Stimulated activated effector memory CD8-positive, alpha-beta T cell treated with anti-CD3 and anti-CD28 coated beads, Interleukin-12 subunit alpha, Interleukin-12 subunit beta, amount 100 ng/mL, for 72 hours (primary cell): ENCODE measurements at regions not wholly inside any gene's neighbourhood (a gene's known extent, or its start where the extent isn't known, plus 50 kb on each side); places are given as distances from the start of the nearest gene placed in this dataset.

Experiments used
- ATAC-seq: fragments of 150-1000 bp; cut with Tn5 transposase; 2 replicates; pipeline ENCODE4 v1.10.0; 2021
- DNase-seq, 2 donors: peaks; one replicate each; pipeline ENCODE4 v3.0.0; 2021 to 2022; ENCODE audit warnings: low spot score in 2 of 2
- H3K27ac Mint-ChIP-seq: one replicate; pipeline ENCODE4 v1.8.0; 2022; ENCODE audit warnings: mild to moderate bottlenecking, mixed read lengths
- H3K36me3 Mint-ChIP-seq: one replicate; pipeline ENCODE4 v1.8.0; 2022; ENCODE audit warnings: mild to moderate bottlenecking, mixed read lengths
- H3K4me1 Mint-ChIP-seq: one replicate; pipeline ENCODE4 v1.8.0; 2022; ENCODE audit warnings: mixed read lengths
- H3K4me3 Mint-ChIP-seq: one replicate; pipeline ENCODE4 v1.8.0; 2022; ENCODE audit warnings: mild to moderate bottlenecking, mixed read lengths
- H3K9me3 Mint-ChIP-seq: one replicate; pipeline ENCODE4 v1.8.0; 2022; ENCODE audit warnings: mixed read lengths

DNA sequence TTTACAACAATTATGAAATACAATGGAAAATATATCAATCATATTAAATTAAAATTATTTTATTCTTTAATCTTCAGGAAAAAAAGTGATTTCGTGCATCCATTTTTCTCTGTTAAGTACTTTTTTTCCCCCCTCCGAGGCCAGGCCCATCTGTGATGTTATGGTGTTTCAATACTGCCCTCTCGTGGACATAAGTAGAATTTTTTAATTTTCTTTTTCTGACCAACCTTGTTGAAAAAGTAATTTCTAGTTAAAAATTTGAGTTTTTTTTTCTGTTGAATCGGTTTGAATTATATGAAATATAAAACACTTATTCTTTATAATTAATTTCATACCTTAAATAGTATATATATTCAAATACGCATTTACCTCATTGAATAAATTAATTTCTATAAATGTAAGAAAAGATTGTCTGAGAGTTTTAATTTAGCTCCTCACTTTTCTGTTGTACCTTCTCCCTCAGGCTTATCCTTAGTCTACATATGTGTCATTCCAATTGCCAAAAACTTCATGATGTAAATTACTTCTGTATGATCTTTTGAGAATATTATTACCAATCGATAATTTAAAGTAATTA is 175.8 kb upstream of the TECRL start:
- Mint-ChIP-seq H3K4me1 (no peaks in the 10 kb centered on the region), H3K9me3 (peaks cover 14% of the 10 kb centered on the region), H3K36me3 (no peaks in the 10 kb centered on the region), H3K27ac (no peak overlapping the region), H3K4me3 (no peak overlapping the region)
- ATAC-seq (no peak), DNase-seq (no peak)

DNA sequence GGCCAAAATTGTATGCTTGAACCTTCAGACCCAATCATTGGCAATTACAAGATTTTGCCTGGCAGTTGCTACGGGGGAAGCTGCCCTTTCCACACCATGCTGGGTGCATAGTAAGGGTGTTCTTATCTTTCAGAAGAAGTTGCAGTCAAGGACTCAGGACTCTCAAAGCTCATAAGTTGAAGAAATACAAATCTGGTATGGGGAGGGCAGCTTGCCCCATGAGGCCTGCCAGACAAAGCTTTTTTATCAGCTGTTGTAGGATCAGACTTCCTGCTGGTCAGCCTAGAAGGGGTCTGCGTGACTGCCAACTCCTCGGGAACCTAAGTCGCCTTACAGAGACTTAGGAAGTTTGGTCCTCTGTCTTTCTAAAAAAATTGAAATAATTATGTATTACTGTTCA is 174.9 kb upstream of the TECRL start:
- DNase-seq (no peak), ATAC-seq (no peak)
- no peaks in the 10 kb centered on the region for H3K36me3 Mint-ChIP-seq
- no peak overlapping the region for H3K4me3 Mint-ChIP-seq
- no peaks in the 10 kb centered on the region for H3K4me1 Mint-ChIP-seq
- peaks cover 16% of the 10 kb centered on the region for H3K9me3 Mint-ChIP-seq
- no peak overlapping the region for H3K27ac Mint-ChIP-seq

DNA sequence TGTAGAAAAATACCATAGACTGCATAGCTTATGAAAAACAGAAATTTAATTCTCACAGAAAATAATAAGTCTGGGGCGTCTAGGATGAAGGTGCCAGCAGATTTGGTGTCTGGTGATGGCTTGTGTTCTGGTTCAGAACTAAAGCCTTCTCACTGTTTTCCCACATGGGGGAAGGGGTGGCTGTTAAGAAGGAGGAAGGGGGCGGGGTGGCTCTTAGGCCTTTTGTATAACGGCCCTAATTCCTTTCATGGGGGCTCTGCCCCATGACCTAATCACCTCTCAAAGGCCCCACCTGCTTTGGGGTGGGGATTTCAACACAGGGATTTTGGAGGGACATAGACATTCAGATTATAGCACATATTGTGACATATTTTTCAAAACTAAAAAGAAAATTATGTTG is 173.2 kb upstream of the TECRL start:
- Mint-ChIP-seq H3K4me1 (no peaks in the 10 kb centered on the region), H3K9me3 (peaks cover 16% of the 10 kb centered on the region), H3K4me3 (no peak overlapping the region), H3K36me3 (no peaks in the 10 kb centered on the region), H3K27ac (no peak overlapping the region)
- ATAC-seq (no peak), DNase-seq (no peak)

DNA sequence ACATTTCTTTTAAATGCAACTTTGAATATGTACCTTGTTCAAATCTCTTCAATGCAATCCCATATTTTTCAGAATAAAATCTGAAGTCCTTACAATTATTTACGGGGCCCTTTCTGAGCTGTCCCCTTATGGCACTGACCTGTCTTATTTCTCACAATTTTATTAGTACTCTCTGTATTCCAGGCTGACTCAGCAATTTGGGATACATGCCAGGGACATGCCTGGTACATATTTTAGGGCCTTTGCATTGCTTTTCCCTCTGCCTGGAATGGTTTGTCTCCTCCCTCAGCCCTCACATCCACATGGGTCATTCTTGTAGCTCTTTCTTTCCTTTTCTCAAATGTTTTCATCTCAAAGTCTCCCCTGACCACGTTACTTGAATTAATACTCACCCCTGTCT is 172.2 kb upstream of the TECRL start:
- no peaks in the 10 kb centered on the region for H3K36me3 Mint-ChIP-seq
- peaks cover 12% of the 10 kb centered on the region for H3K9me3 Mint-ChIP-seq
- H3K4me1 Mint-ChIP-seq: no peaks in the 10 kb centered on the region
- ATAC-seq (no peak), DNase-seq (no peak)
- H3K27ac Mint-ChIP-seq: no peak overlapping the region
- no peak overlapping the region for H3K4me3 Mint-ChIP-seq

DNA sequence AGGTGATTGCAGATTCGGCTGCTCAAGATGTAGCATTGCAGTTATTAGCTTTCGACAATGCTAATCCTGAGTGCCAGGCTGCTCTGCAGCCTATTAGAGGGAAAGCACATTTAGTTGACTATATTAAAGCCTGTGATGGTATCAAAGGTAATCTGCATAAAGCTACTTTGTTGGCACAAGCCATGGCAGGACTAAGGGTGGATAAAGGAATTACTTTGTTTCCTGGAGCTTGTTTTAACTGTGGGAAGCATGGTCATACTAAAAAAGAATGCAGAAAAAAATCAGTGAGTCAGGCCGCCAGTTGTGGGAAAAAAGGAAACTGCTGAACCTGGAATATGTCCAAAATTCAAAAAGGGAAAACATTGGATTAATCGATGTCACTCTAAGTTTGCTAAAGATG is 154.9 kb upstream of the TECRL start:
- H3K36me3 Mint-ChIP-seq: no peaks in the 10 kb centered on the region
- ATAC-seq (no peak), DNase-seq (no peak)
- no peaks in the 10 kb centered on the region for H3K4me1 Mint-ChIP-seq
- H3K4me3 Mint-ChIP-seq: no peak overlapping the region
- no peak overlapping the region for H3K27ac Mint-ChIP-seq
- H3K9me3 Mint-ChIP-seq: peaks cover 17% of the 10 kb centered on the region

DNA sequence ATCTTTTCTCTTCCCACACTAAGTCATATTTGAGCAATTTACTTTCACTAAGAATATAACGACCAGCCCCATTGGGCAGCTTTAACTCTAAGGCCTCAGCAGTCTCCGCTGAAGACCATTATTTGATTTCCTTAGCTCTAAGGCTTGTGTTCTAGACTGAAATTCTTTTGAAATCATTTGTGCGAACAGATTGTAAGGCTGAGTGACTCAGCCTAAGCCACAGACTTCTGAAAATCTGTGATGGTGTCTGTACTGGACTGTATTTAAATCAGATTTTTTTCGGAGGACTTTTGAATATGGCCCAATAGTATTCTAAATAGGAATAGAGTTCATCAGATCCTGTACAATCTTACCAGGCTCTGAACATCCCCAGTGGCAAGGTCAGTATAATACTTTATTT is 150.3 kb upstream of the TECRL start:
- H3K9me3 Mint-ChIP-seq: peaks cover 26% of the 10 kb centered on the region
- no peaks in the 10 kb centered on the region for H3K36me3 Mint-ChIP-seq
- no peak overlapping the region for H3K4me3 Mint-ChIP-seq
- no peak for DNase-seq
- no peak for ATAC-seq
- H3K4me1 Mint-ChIP-seq: no peaks in the 10 kb centered on the region
- no peak overlapping the region for H3K27ac Mint-ChIP-seq

DNA sequence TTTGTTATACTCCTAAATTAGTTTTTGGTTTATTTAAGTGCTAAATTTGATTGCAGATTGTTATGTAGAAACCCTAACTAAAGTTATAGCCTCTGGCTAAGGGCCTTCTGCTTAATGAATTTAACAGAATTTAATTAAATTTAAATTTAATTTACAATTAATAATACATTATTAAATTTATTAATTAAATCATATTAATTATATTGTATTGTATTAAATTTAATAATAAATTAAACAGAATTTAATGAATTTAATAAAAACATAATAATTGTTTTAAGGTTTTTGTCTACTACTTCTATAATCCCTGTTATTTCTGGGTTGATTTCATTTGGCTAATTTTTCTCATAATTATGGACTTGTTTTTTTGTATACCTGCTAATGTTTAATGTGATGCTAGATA is 141.9 kb upstream of the TECRL start:
- Mint-ChIP-seq H3K4me3 (no peak overlapping the region), H3K9me3 (peaks cover 21% of the 10 kb centered on the region), H3K27ac (no peak overlapping the region), H3K4me1 (no peaks in the 10 kb centered on the region), H3K36me3 (no peaks in the 10 kb centered on the region)
- ATAC-seq (no peak), DNase-seq (no peak)

DNA sequence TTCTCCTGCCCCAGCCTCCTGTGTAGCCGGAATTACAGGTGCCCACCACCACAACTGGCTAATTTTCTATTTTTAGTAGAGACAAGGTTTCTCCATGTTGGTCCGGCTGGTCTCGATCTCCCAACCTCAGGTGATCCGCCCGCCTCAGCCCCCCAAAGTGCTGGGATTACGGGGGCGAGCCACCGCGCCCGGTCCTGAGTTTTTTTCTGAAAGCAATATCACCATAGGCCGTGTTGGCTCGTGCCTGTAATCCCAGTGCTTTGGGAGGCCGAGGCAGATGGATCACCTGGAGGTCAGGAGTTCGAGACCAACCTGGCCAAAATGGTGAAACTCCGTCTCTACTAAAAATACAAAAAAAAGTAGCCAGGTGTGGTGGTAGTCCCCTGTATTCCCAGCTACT is 136.3 kb upstream of the TECRL start:
- H3K9me3 Mint-ChIP-seq: peaks cover 15% of the 10 kb centered on the region
- H3K36me3 Mint-ChIP-seq: no peaks in the 10 kb centered on the region
- no peak overlapping the region for H3K4me3 Mint-ChIP-seq
- ATAC-seq (no peak), DNase-seq (no peak)
- no peak overlapping the region for H3K27ac Mint-ChIP-seq
- H3K4me1 Mint-ChIP-seq: no peaks in the 10 kb centered on the region

DNA sequence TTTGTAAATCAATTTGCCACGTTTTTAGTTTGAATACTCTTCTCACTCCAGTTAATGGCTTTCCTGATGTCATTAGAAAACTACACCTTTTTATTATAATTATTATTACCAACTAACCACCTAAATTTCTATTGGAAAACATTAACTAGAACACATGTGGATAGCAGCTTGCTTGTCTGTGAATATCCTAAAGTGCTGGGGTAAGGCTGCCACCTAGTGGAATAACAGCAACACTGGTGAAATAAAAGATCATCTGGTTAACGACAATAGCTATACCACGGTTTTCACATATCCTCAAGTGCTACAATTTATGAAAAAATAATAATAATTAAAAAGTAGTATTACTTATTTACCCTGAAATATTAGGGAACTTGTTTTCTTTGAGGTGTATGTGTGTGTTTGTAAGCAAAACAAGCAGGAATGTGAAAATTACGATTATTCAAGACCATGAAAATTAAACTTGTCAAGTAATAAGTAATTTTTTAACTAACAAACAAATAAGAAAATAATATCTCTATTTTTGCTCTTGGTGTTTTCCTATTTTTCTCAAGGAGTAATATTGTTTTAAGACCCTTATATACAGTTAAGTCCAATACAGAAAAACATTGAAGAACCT is 130.1 kb upstream of the TECRL start:
- peaks cover 3% of the 10 kb centered on the region for H3K9me3 Mint-ChIP-seq

DNA sequence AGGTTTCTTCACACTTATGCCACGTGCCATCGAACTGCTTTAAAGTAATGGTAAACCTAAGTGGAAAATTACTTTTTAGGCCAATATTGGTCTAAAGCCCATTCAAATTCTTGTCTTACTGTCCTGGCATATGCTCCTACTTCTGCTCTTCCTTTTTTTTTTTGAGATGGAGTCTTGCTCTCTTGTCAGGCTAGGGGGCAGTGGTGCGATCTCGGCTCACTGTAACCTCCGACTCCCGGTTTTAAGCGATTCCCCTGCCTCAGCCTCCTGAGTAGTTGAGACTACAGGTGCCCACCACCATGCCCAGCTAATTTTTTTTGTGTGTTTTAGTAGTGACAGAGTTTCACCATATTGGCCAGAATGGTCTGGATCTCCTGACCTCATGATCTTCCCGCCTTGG is 129.0 kb upstream of the TECRL start:
- no peak for ATAC-seq
- no peak overlapping the region for H3K4me3 Mint-ChIP-seq

More for the DNA sequence above, 130.1 kb upstream of the TECRL start:
- Mint-ChIP-seq H3K4me1 (no peaks in the 10 kb centered on the region), H3K4me3 (no peak overlapping the region), H3K27ac (no peak overlapping the region), H3K36me3 (no peaks in the 10 kb centered on the region)
- DNase-seq (no peak), ATAC-seq (no peak)

DNA sequence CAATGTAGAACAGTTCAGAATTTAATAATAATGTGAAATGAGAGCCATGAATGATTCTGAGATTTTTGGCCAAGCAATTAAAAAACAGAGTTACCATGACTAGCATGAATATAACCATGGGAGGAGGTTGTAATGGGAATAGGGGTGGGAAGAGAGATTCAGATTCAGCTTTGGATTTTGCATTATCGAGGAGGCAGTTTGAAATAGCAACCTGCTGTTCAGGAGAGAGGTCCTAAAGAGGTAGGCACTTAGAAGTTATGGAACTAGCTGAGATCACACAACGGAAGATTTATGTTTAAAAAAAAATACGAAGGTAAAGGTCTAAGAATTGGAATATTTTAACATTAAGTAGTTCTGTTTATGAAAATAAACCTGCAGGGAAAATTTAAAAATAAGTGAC is 124.4 kb upstream of the TECRL start:
- H3K4me3 Mint-ChIP-seq: no peak overlapping the region

More for the DNA sequence above, 129.0 kb upstream of the TECRL start:
- H3K36me3 Mint-ChIP-seq: no peaks in the 10 kb centered on the region
- no peak for DNase-seq
- H3K9me3 Mint-ChIP-seq: peaks cover 7% of the 10 kb centered on the region
- no peaks in the 10 kb centered on the region for H3K4me1 Mint-ChIP-seq
- H3K27ac Mint-ChIP-seq: no peak overlapping the region

DNA sequence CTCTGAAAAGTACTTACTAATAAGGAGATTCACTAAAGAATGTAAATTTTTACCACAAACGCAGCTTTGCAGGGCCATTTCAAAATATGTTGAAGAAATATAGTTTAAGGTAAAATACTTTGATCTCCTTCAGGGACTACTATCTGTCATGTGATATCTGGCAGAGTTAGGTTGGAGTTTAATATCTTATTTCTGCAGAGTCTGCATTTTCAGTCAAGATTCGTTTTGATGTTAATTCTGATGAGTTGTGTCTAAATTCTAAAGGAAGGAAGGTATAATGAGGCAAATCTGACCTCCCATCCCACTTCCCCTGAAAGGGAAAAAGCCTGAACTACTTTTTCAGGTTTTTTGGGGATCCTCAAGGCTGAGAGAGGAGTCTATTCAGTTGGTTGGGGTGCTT is 123.9 kb upstream of the TECRL start:
- Mint-ChIP-seq H3K4me3 (no peak overlapping the region), H3K4me1 (no peaks in the 10 kb centered on the region), H3K27ac (no peak overlapping the region), H3K9me3 (peaks cover 18% of the 10 kb centered on the region), H3K36me3 (no peaks in the 10 kb centered on the region)
- DNase-seq: no peak
- no peak for ATAC-seq

More for the DNA sequence above, 124.4 kb upstream of the TECRL start:
- Mint-ChIP-seq H3K36me3 (no peaks in the 10 kb centered on the region), H3K9me3 (peaks cover 18% of the 10 kb centered on the region), H3K27ac (no peak overlapping the region), H3K4me1 (no peaks in the 10 kb centered on the region)
- DNase-seq: no peak
- no peak for ATAC-seq

DNA sequence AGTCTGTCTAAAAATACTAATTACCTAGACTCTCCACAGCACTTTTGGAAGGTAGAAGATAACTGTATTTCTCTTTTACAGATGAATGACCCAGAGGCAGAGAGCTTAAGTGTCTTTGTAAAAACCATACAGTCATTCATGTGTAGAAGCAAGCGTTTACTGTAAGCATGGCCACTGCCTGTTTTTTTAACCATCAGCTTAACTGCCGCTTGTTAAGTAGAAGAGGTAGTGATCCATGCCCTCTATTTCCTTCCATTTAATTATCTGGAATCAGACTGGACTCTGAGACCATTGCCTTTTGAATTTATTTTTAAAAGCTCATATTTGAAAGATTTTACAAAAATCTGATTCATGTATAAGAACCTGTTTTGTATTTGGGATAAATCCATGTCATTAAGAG is 111.2 kb upstream of the TECRL start:
- no peak for ATAC-seq
- Mint-ChIP-seq H3K36me3 (no peaks in the 10 kb centered on the region), H3K4me3 (no peak overlapping the region), H3K9me3 (peaks cover 16% of the 10 kb centered on the region), H3K4me1 (no peaks in the 10 kb centered on the region), H3K27ac (no peak overlapping the region)
- no peak for DNase-seq

DNA sequence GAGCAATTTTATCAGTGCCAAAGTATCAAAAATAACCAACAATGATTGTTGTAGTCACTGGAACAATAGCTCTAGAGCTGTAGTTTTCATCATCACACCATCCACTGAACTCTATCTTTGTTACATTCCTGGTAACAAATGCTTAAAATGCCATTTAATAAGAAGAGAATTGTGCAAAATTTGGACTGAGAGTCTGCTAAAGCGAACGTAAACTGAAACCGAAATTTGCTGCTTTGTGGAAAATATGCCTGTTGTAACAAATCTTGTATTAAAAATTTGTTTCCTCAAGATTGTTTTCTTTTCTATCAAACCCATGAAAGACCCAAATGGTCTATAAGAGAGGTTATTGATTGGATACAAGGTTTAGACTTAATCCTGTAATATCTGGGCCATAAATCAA is 109.3 kb upstream of the TECRL start:
- no peak for DNase-seq
- peaks cover 13% of the 10 kb centered on the region for H3K9me3 Mint-ChIP-seq
- ATAC-seq: no peak
- no peaks in the 10 kb centered on the region for H3K36me3 Mint-ChIP-seq
- no peaks in the 10 kb centered on the region for H3K4me1 Mint-ChIP-seq
- H3K4me3 Mint-ChIP-seq: no peak overlapping the region
- H3K27ac Mint-ChIP-seq: no peak overlapping the region

DNA sequence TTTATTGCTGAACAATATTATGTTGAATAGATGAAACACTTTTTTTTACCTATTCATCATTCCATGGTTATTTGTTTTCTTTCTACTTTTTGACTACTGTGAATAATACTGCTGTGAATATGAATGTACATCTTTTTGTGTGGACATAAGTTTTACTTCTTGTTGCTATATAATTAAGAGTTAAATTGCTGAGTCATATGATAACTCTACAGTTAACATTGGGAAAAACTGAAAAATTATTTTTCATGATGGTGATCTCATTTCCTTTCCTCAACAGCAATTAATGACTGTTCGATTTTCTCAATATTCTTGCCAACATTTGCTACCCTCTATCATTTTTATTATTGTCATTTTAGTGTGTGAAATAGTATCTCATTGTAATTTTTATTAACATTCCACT is 106.9 kb upstream of the TECRL start:
- DNase-seq (no peak), ATAC-seq (no peak)
- Mint-ChIP-seq H3K27ac (no peak overlapping the region), H3K4me1 (no peaks in the 10 kb centered on the region), H3K4me3 (no peak overlapping the region), H3K9me3 (peaks cover 15% of the 10 kb centered on the region), H3K36me3 (no peaks in the 10 kb centered on the region)

DNA sequence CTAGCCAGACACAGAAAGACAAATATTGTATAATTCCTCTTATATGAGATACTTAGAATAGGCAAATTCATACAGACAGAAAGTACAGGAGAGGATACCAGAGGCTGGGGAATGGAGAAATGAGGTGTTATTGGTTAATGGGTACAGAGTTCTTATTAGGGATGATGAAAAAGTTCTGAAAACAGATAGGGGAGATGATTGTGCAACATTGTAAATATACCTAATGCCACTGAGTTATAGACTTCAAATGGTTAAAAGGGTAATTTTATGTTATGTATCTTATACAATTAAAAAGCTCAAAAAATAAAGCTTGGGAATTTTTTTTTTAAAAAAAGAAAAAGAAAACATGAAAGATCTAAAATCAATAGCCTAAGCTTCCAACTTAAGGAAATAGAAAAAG is 98.8 kb upstream of the TECRL start:
- DNase-seq (no peak), ATAC-seq (no peak)
- Mint-ChIP-seq H3K4me1 (no peaks in the 10 kb centered on the region), H3K9me3 (peaks cover 35% of the 10 kb centered on the region), H3K36me3 (no peaks in the 10 kb centered on the region), H3K4me3 (no peak overlapping the region), H3K27ac (no peak overlapping the region)
